ENCODE measurements at regions not wholly inside any gene's neighbourhood (a gene's known extent, or its start where the extent isn't known, plus 50 kb on each side); places are given as distances from the start of the nearest gene placed in this dataset.

DNA sequence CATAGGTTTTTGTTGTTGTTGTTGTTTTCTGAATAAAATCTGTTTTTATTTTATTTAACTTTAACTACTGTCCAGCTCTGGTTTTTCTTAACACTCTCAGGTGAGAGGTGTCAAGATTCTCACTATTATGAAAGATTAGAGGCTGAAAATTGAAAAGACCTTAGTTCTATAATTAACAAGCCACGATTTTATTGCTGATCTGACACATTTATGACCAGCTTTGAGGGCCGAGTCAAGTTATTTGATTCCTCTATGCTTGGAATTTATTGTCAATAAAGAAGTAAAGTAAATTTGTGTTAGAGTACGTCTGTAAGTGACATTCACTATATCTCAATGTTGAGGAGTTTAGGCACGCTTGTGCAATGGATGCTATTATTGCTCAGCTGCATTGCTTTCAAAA lies 808.8 kb downstream of the GALC start:
- Histone ChIP-seq H3K14ac (replicated peaks; ENCODE audit: low read depth, low read length) (no peak overlapping the region), H4K20me1 (ENCODE audit: insufficient read depth, low read length) (no peaks in the 10 kb centered on the region), H3K4ac (ENCODE audit: low read depth, low read length) (no peak overlapping the region), H3K23ac (ENCODE audit: low read depth, low read length) (no peak overlapping the region), H3K9ac (ENCODE audit: low read depth, low read length) (no peak overlapping the region), H4K8ac (ENCODE audit: low read depth in 2 of 2, low read length in 2 of 2) (no peak overlapping the region), H3K9me1 (ENCODE audit: insufficient read depth, low read length) (no peaks in the 10 kb centered on the region), H2BK120ac (ENCODE audit: low read depth, low read length) (no peak overlapping the region), H3K9me3 (ENCODE audit: control insufficient read depth, insufficient read depth, low read length) (no peaks in the 10 kb centered on the region), H3K79me1 (ENCODE audit: low read depth in 1 of 2, low read length in 2 of 2) (no peaks in the 10 kb centered on the region), H3K27me3 (ENCODE audit: control insufficient read depth, insufficient read depth, low read length) (no peaks in the 10 kb centered on the region), H3K27ac (ENCODE audit: insufficient read depth, low read length) (no peak overlapping the region), H3K18ac (ENCODE audit: low read depth, low read length) (no peak overlapping the region), H3K4me3 (ENCODE audit: insufficient read depth, low read depth, low read length) (no peak overlapping the region), H2BK5ac (ENCODE audit: low read depth, low read length, poor library complexity, severe bottlenecking) (no peak overlapping the region), H2AK9ac (replicated peaks; ENCODE audit: low read depth, low read length, poor library complexity) (no peak overlapping the region), H2AK5ac (ENCODE audit: low read depth, low read length) (no peak overlapping the region), H2BK15ac (ENCODE audit: low read depth, low read length) (no peak overlapping the region), H4K5ac (ENCODE audit: low read depth, low read length) (no peak overlapping the region), H3K4me2 (ENCODE audit: low read depth, low read length) (no peak overlapping the region), H3K36me3 (ENCODE audit: control insufficient read depth, insufficient read depth, low read length) (no peaks in the 10 kb centered on the region), H2BK20ac (ENCODE audit: low read depth, low read length) (no peak overlapping the region), H2AFZ (replicated peaks; ENCODE audit: low read length, poor library complexity) (no peak overlapping the region), H4K91ac (ENCODE audit: insufficient read depth, low read depth, low read length) (no peak overlapping the region), H3K4me1 (ENCODE audit: control insufficient read depth, insufficient read depth, low read length) (no peaks in the 10 kb centered on the region), H3K56ac (ENCODE audit: extremely low read depth, insufficient read depth, low read length) (no peak overlapping the region)
- ChIA-PET CTCF (no interaction called here), POLR2A (ENCODE audit: unreplicated experiment) (no interaction called here)
- in situ Hi-C loops (cut with MboI; ENCODE audit: low sequenced_read_pairs), result no loop called here
- WGBS, 2 experiments (ENCODE audit: extremely low coverage in 2 of 2, insufficient read length in 1 of 2), result no CpG with 5 or more reads among the region's 4 CpGs
- TF ChIP-seq RCOR1 (IDR thresholded peaks at IDR 0.05; ENCODE audit: insufficient replicate concordance, low read length) (no peak), MAFK (IDR thresholded peaks at IDR 0.05; ENCODE audit: low read depth, low read length) (peak; percentile 86)
- ATAC-seq (ENCODE audit: low read depth), result no peak
- intact Hi-C loops (cut with micrococcal nuclease), result no loop called here
- no TSS peak for BruUV-seq (replicated peaks)
- no peak for DNase-seq
- dilution Hi-C loops (cut with HindIII; ENCODE audit: low sequenced_read_pairs, unreplicated experiment), result no loop called here

Data from IMR-90 (cell line).